ENCODE measurements at regions not wholly inside any gene's neighbourhood (a gene's known extent, or its start where the extent isn't known, plus 50 kb on each side); places are given as distances from the start of the nearest gene placed in this dataset.

- Histone ChIP-seq H3K9me3 (no peaks in the 10 kb centered on the region), H3K4me1 (no peaks in the 10 kb centered on the region), H3K4me3 (no peak overlapping the region), H3K36me3 (no peaks in the 10 kb centered on the region), H3K27me3 (no peaks in the 10 kb centered on the region), H3K27ac (no peak overlapping the region)
- intact Hi-C loops (cut with DNase I): no loop called here
- WGBS, 2 donors: 65 to 92% methylated on average over 1 of the region's 1 CpG
- DNase-seq: no peak
- TF ChIP-seq CTCF (IDR thresholded peaks at IDR 0.05) (no peak), POLR2A (IDR thresholded peaks at IDR 0.05) (no peak)
Observed at GRCh38 chr4:62454535-62454934, 1254.4 kb downstream of the ADGRL3 start.

- Histone ChIP-seq H3K27ac (no peak overlapping the region), H3K4me1 (no peaks in the 10 kb centered on the region), H3K27me3 (no peaks in the 10 kb centered on the region), H3K9me3 (no peaks in the 10 kb centered on the region), H3K36me3 (no peaks in the 10 kb centered on the region), H3K4me3 (no peak overlapping the region)
- no peak for DNase-seq
- intact Hi-C loops (cut with DNase I): no loop called here
- TF ChIP-seq CTCF (IDR thresholded peaks at IDR 0.05) (no peak), POLR2A (IDR thresholded peaks at IDR 0.05) (no peak)
Observed at GRCh38 chr4:62450740-62451139, 1250.6 kb downstream of the ADGRL3 start.

- DNase-seq: no peak
- intact Hi-C loops (cut with DNase I): no loop called here
- H3K4me3 ChIP-seq: no peak overlapping the region
- TF ChIP-seq CTCF (IDR thresholded peaks at IDR 0.05): no peak
- no peak for TF ChIP-seq POLR2A (IDR thresholded peaks at IDR 0.05)
- no peaks in the 10 kb centered on the region for H3K4me1 ChIP-seq
- no peak overlapping the region for H3K27ac ChIP-seq
- H3K9me3 ChIP-seq: no peaks in the 10 kb centered on the region
- H3K27me3 ChIP-seq: no peaks in the 10 kb centered on the region
- H3K36me3 ChIP-seq: no peaks in the 10 kb centered on the region
- WGBS, 2 donors: 48 to 50% methylated on average over 2 of the region's 2 CpGs
Observed at GRCh38 chr4:62449538-62449937, 1249.4 kb downstream of the ADGRL3 start.

- 20 to 39% methylated on average over 2 of the region's 2 CpGs for WGBS, 2 donors
- DNase-seq: no peak
- TF ChIP-seq POLR2A (IDR thresholded peaks at IDR 0.05) (no peak), CTCF (IDR thresholded peaks at IDR 0.05) (no peak)
Observed at GRCh38 chr4:62448911-62449310, 1248.8 kb downstream of the ADGRL3 start.

GRCh38 chr4:62439051-62439450, 1238.9 kb downstream of the ADGRL3 start:
- intact Hi-C loops (cut with DNase I): no loop called here
- 54 to 81% methylated on average over 2 to 3 of the region's 3 CpGs for WGBS, 2 donors
- Histone ChIP-seq H3K4me3 (no peak overlapping the region), H3K27me3 (no peaks in the 10 kb centered on the region), H3K9me3 (no peaks in the 10 kb centered on the region), H3K27ac (no peak overlapping the region), H3K4me1 (no peaks in the 10 kb centered on the region), H3K36me3 (no peaks in the 10 kb centered on the region)
- DNase-seq: no peak
- TF ChIP-seq CTCF (IDR thresholded peaks at IDR 0.05): no peak
- TF ChIP-seq POLR2A (IDR thresholded peaks at IDR 0.05): no peak

More at GRCh38 chr4:62448911-62449310, 1248.8 kb downstream of the ADGRL3 start:
- Histone ChIP-seq H3K4me3 (no peak overlapping the region), H3K9me3 (no peaks in the 10 kb centered on the region), H3K27ac (no peak overlapping the region), H3K4me1 (no peaks in the 10 kb centered on the region), H3K36me3 (no peaks in the 10 kb centered on the region), H3K27me3 (no peaks in the 10 kb centered on the region)
- intact Hi-C loops (cut with DNase I): no loop called here

Measured in esophagus squamous epithelium (tissue), 5 donors.